HepG2 (cell line): ENCODE measurements at regions not wholly inside any gene's neighbourhood (a gene's known extent, or its start where the extent isn't known, plus 50 kb on each side); places are given as distances from the start of the nearest gene placed in this dataset.

Experiments
- ATAC-seq: fragments of 200-7000 bp; cut with Tn5 transposase; 3 replicates; pipeline ENCODE4 v1.9.1; 2020; ENCODE audit warnings: mild to moderate bottlenecking, moderate library complexity
- BruUV-seq: library from RNA; stranded (reverse); fragments of 400-500 nt; replicated peaks from 2 replicates; lab custom pipeline; 2021; lab: Mats Ljungman, UMichigan
- CTCF ChIA-PET: fragments of 300-600 bp; formaldehyde crosslinking; extraction: SDS; loops from one replicate; lab custom pipeline; 2021; ENCODE audit warnings: low total read pairs, inconsistent platforms, low intra/inter-chr PET ratio; lab: Yijun Ruan, JAX
- POLR2A ChIA-PET: fragments of 350-600 bp; sonication (Branson Sonifier 250); formaldehyde crosslinking; loops from one replicate; lab custom pipeline; 2020; ENCODE audit warnings: antibody characterized with exemption, inconsistent platforms; lab: Yijun Ruan, JAX
- DNase-seq: peaks from one replicate; pipeline ENCODE4 v3.0.0-alpha.2; 2015; ENCODE audit warnings: low spot score
- FAIRE-seq: peaks from 3 replicates; lab custom pipeline; 2011; peaks lifted over from hg19 to GRCh38; lab: Jason Lieb, UNC
- H2AFZ ChIP-seq: one replicate; pipeline ENCODE4 v1.6.1; 2011; ENCODE audit warnings: low read length, inconsistent platforms
- H3K27ac ChIP-seq: fragments of 300-600 bp; 3 replicates; pipeline ENCODE4 v1.8.0; 2011; ENCODE audit warnings: mixed run types, mild to moderate bottlenecking, mixed read lengths, low read length, inconsistent platforms; ENCODE audit not compliant: insufficient read depth; ENCODE audit errors: extremely low read length
- H3K27me3 ChIP-seq, 2 experiments: fragments of 200-600 bp in 1 of 2; 2 replicates in 1 of 2; 3 replicates in 1 of 2; pipeline versions ENCODE4 v1.6.0 to v1.8.0; 2011; ENCODE audit warnings: low read length in 2 of 2, mild to moderate bottlenecking in 2 of 2, moderate library complexity in 2 of 2, inconsistent platforms in 1 of 2; ENCODE audit not compliant: insufficient read depth in 2 of 2, control insufficient read depth in 1 of 2
- H3K36me3 ChIP-seq, 2 experiments: fragments of 200-600 bp in 1 of 2; replicated peaks in 1 of 2; 2 replicates in 1 of 2; 3 replicates in 1 of 2; pipeline versions ENCODE4 v1.5.1 to v1.8.0; 2011; ENCODE audit warnings: low read length in 2 of 2, inconsistent platforms in 1 of 2; ENCODE audit not compliant: insufficient read depth in 2 of 2, control insufficient read depth in 1 of 2
- H3K4me1 ChIP-seq: 2 replicates; pipeline ENCODE4 v1.5.1; 2012; ENCODE audit warnings: low read length, inconsistent platforms; ENCODE audit not compliant: insufficient read depth
- H3K4me2 ChIP-seq: 2 replicates; pipeline ENCODE4 v1.6.0; 2011; ENCODE audit warnings: low read depth, low read length, inconsistent platforms
- H3K4me3 ChIP-seq, 3 experiments: fragments of 200-600 bp in 1 of 3; sonication (generic), shearing (Covaris generic) in 1 of 3; replicated peaks in 1 of 3; 2 replicates each; pipeline ENCODE4 v1.5.1; 2011 to 2016; ENCODE audit warnings: low read length in 3 of 3, inconsistent platforms in 2 of 3, low read depth in 2 of 3, mild to moderate bottlenecking in 2 of 3, control low read depth in 1 of 3, mixed read lengths in 1 of 3; ENCODE audit not compliant: insufficient read depth in 1 of 3
- H3K79me2 ChIP-seq: one replicate; pipeline ENCODE4 v1.6.1; 2011; ENCODE audit warnings: low read length, inconsistent platforms; ENCODE audit not compliant: insufficient read depth
- H3K9ac ChIP-seq: 2 replicates; pipeline ENCODE4 v1.6.0; 2011; ENCODE audit warnings: mild to moderate bottlenecking, low read depth, low read length, inconsistent platforms; ENCODE audit not compliant: insufficient read depth
- H3K9me3 ChIP-seq: 2 replicates; pipeline ENCODE4 v1.5.1; 2012; ENCODE audit warnings: mild to moderate bottlenecking, low read length
- H4K20me1 ChIP-seq: 2 replicates; pipeline ENCODE4 v1.6.0; 2011; ENCODE audit warnings: inconsistent platforms, mild to moderate bottlenecking, low read length, moderate library complexity; ENCODE audit not compliant: insufficient read depth
- BCL6 ChIP-seq: IDR thresholded peaks from 2 replicates; pipeline ENCODE4 v1.6.1; 2016; ENCODE audit warnings: missing genetic modification reagents, missing compliant biosample characterization
- CREB1 ChIP-seq, 2 experiments: fragments of 450-650 bp in 1 of 2; IDR thresholded peaks; 2 replicates each; pipeline ENCODE4 v1.6.1; 2016 to 2017; ENCODE audit warnings: control low read depth in 1 of 2, mild to moderate bottlenecking in 1 of 2, missing compliant biosample characterization in 1 of 2, missing genetic modification characterization in 1 of 2
- HDAC2 ChIP-seq: sonication (generic); formaldehyde crosslinking; IDR thresholded peaks from 2 replicates; pipeline ENCODE4 v1.4.0; 2020; ENCODE audit warnings: missing genetic modification reagents
- HNRNPH1 ChIP-seq: fragments of 200-400 bp; formaldehyde crosslinking; optimal IDR thresholded peaks from 2 replicates; pipeline ENCODE3; 2017; ENCODE audit warnings: mild to moderate bottlenecking, low read depth, low read length
- IRX3 ChIP-seq: sonication (generic); formaldehyde crosslinking; IDR thresholded peaks from 2 replicates; pipeline ENCODE4 v1.8.1; 2023; ENCODE audit warnings: mild to moderate bottlenecking, low read depth, missing genetic modification reagents, borderline replicate concordance
- ZNF10 ChIP-seq: sonication (generic); formaldehyde crosslinking; IDR thresholded peaks from 2 replicates; pipeline ENCODE4 v1.4.0; 2020; ENCODE audit warnings: mild to moderate bottlenecking, low read depth, missing genetic modification reagents, borderline replicate concordance
- ZNF280D ChIP-seq: sonication (generic); formaldehyde crosslinking; IDR thresholded peaks from 2 replicates; pipeline ENCODE4 v1.5.1; 2020; ENCODE audit warnings: mild to moderate bottlenecking, missing genetic modification reagents
- ZNF329 ChIP-seq: sonication (generic); formaldehyde crosslinking; IDR thresholded peaks from 2 replicates; pipeline ENCODE4 v1.9.0; 2021; ENCODE audit warnings: low read depth, mild to moderate bottlenecking, missing genetic modification reagents
- ZNF350 ChIP-seq: sonication (generic); formaldehyde crosslinking; IDR thresholded peaks from 2 replicates; pipeline ENCODE4 v1.4.0; 2020; ENCODE audit warnings: mild to moderate bottlenecking, low read depth, missing genetic modification reagents, borderline replicate concordance
- ZNF451 ChIP-seq: sonication (generic); formaldehyde crosslinking; IDR thresholded peaks from 2 replicates; pipeline ENCODE4 v1.5.0; 2020; ENCODE audit warnings: mild to moderate bottlenecking, missing genetic modification reagents
- ZNF562 ChIP-seq: sonication (generic); formaldehyde crosslinking; IDR thresholded peaks from 2 replicates; pipeline ENCODE4 v1.8.0; 2022; ENCODE audit warnings: missing genetic modification reagents, borderline replicate concordance
- ZNF891 ChIP-seq: sonication (generic); formaldehyde crosslinking; IDR thresholded peaks from 2 replicates; pipeline ENCODE4 v1.5.0; 2020; ENCODE audit warnings: mild to moderate bottlenecking, missing genetic modification reagents
- WGBS: methylation state at CpG from one replicate; pipeline ENCODE4 v1.1.6; 2017; ENCODE audit warnings: low lambda C conversion rate; 5-methylcytosine and 5-hydroxymethylcytosine counted together
- in situ Hi-C: cut with HindIII; loops from 2 replicates; pipeline ENCODE4 v1.10.0; 2017; ENCODE audit warnings: low pct_unique_long_range_greater_than_20kb; ENCODE audit not compliant: extremely low pct_ligation_motif_present
- intact Hi-C: fragments of 100-400 bp; cut with micrococcal nuclease; formaldehyde crosslinking; loops from one replicate; pipeline ENCODE4 v1.10.0; 2022; ENCODE audit not compliant: unreplicated experiment

GRCh38 chr17:12522743-12523183, 142.9 kb upstream of the MYOCD start:
- intact Hi-C loops (no loop called here), in situ Hi-C loops (loop anchor here (25.0 kb wide), 1 partner anchor 90 kb away; no protein-coding TSS in a partner anchor)
- H3K79me2 ChIP-seq: no peaks in the 10 kb centered on the region
- no peaks in the 10 kb centered on the region for H3K36me3 ChIP-seq
- WGBS: 3% methylated on average over 6 of the region's 6 CpGs
- no TSS peak for BruUV-seq
- H3K4me2 ChIP-seq: no peak overlapping the region
- no peaks in the 10 kb centered on the region for H4K20me1 ChIP-seq
- H3K9ac ChIP-seq: no peak overlapping the region
- TF ChIP-seq ZNF350 (CRISPR knock-in tag) (no peak), IRX3 (CRISPR knock-in tag) (no peak), ZNF891 (no peak), CREB1 (IDR thresholded peaks at IDR 0.05) (no peak), CREB1 (CRISPR knock-in tag; IDR thresholded peaks at IDR 0.05) (0 out of 2 replicates have a peak, but pooled peaks have one; percentile 15), BCL6 (CRISPR knock-in tag) (peak; percentile 72), HDAC2 (CRISPR knock-in tag) (no peak), ZNF10 (no peak), HNRNPH1 (no peak), ZNF280D (CRISPR knock-in tag) (no peak), ZNF562 (CRISPR knock-in tag) (no peak), ZNF329 (CRISPR knock-in tag) (no peak), ZNF451 (no peak)
- H3K4me3 ChIP-seq: no peak overlapping the region
- ChIA-PET POLR2A (no interaction called here), CTCF (no interaction called here)
- FAIRE-seq (no peak), ATAC-seq (no peak), DNase-seq (peak; percentile 29)
- no peaks in the 10 kb centered on the region; a peak in 1 of 5 replicates for H3K27me3 ChIP-seq
- peaks cover 9% of the 10 kb centered on the region for H3K4me1 ChIP-seq
- no peak overlapping the region for H3K27ac ChIP-seq
- no peaks in the 10 kb centered on the region for H3K9me3 ChIP-seq
- H2AFZ ChIP-seq: no peak overlapping the region
